Left lung (tissue), 4 donors: ENCODE measurements at regions not wholly inside any gene's neighbourhood (a gene's known extent, or its start where the extent isn't known, plus 50 kb on each side); places are given as distances from the start of the nearest gene placed in this dataset.

Experiments
- ATAC-seq: fragments of 200-7000 bp; cut with Tn5 transposase; one replicate; pipeline ENCODE4 v1.9.1; 2020; ENCODE audit warnings: moderate library complexity
- DNase-seq, 4 donors: peaks; one replicate each; pipeline ENCODE4 v3.0.0-alpha.2; 2013 to 2020
- H3K27ac ChIP-seq, 2 donors: fragments of 200-600 bp; sonication (generic) in 1 of 2; one replicate each; pipeline versions ENCODE4 v1.5.0 to v1.8.0; 2020 to 2021
- H3K27me3 ChIP-seq, 2 donors: fragments of 200-600 bp; sonication (generic) in 1 of 2; one replicate each; pipeline versions ENCODE4 v1.5.0 to v1.8.0; 2020 to 2021
- H3K36me3 ChIP-seq, 2 donors: fragments of 200-600 bp; sonication (generic) in 1 of 2; one replicate each; pipeline versions ENCODE4 v1.5.0 to v1.8.0; 2020 to 2021
- H3K4me1 ChIP-seq, 2 donors: fragments of 200-600 bp; one replicate each; pipeline ENCODE4 v1.8.0; 2021
- H3K4me3 ChIP-seq, 2 donors: fragments of 200-600 bp; sonication (generic) in 1 of 2; one replicate each; pipeline versions ENCODE4 v1.5.0 to v1.8.0; 2020 to 2021; ENCODE audit warnings: mild to moderate bottlenecking in 1 of 2
- H3K9me3 ChIP-seq, 2 donors: fragments of 200-600 bp; sonication (generic) in 1 of 2; one replicate each; pipeline versions ENCODE4 v1.5.0 to v1.8.0; 2020 to 2021
- intact Hi-C, 2 donors: fragments of 100-400 bp; cut with DNase I; formaldehyde crosslinking; loops; one replicate each; pipeline versions ENCODE4 v1.11.2 to v1.14.2; 2022
- TF ChIP-seq, protein P1 (sequence below), 2 donors: fragments of 200-600 bp; sonication (generic) in 1 of 2; IDR thresholded peaks; one replicate each; pipeline versions ENCODE4 v1.5.0 to v1.8.0; 2021; ENCODE audit warnings: antibody characterized with exemption in 2 of 2
- donor health status: DM: no; HTN: yes; CAD: no.
- donor health status: DM: no; HTN: no; CAD: no.

DNA sequence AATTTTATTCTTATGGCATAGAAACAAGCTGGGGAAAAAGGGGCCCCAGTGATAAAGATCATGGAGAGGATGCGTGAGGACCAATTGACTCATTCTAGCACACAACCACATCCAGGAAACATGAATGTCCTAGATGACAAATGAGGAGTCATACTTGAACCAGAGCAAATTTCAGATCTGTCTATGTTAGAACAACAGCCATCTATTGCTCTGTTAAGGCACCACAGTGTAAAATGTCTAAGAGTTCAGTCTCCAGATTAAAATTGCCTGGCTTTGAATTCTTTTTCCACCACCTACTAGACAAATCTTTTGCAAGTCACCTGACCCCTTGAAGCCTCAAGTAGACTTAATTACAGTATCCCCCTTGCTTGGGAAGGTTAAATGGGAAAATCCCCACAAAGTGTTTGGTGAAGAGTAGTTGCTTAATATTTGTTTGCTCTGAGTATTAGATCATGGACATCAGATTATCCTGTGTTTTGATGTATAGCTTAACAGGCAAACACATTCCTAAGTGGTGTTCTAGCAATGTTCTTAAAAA, 258.7 kb upstream of the TGFBR2 start:
- no peak overlapping the region for H3K27ac ChIP-seq
- DNase-seq (no peak), ATAC-seq (no peak)
- H3K27me3 ChIP-seq: no peaks in the 10 kb centered on the region
- no peaks in the 10 kb centered on the region for H3K9me3 ChIP-seq
- H3K4me3 ChIP-seq: no peak overlapping the region
- TF ChIP-seq, protein P1, sequence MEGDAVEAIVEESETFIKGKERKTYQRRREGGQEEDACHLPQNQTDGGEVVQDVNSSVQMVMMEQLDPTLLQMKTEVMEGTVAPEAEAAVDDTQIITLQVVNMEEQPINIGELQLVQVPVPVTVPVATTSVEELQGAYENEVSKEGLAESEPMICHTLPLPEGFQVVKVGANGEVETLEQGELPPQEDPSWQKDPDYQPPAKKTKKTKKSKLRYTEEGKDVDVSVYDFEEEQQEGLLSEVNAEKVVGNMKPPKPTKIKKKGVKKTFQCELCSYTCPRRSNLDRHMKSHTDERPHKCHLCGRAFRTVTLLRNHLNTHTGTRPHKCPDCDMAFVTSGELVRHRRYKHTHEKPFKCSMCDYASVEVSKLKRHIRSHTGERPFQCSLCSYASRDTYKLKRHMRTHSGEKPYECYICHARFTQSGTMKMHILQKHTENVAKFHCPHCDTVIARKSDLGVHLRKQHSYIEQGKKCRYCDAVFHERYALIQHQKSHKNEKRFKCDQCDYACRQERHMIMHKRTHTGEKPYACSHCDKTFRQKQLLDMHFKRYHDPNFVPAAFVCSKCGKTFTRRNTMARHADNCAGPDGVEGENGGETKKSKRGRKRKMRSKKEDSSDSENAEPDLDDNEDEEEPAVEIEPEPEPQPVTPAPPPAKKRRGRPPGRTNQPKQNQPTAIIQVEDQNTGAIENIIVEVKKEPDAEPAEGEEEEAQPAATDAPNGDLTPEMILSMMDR (IDR thresholded peaks at IDR 0.05): no peak
- H3K4me1 ChIP-seq: peaks cover 4 to 31% of the 10 kb centered on the region in 2 donors
- no peaks in the 10 kb centered on the region for H3K36me3 ChIP-seq
- intact Hi-C loops: no loop called here

GRCh38 chr3:30349507-30349906, 256.9 kb upstream of the TGFBR2 start:
- Histone ChIP-seq H3K4me1 (peaks cover 0 to 33% of the 10 kb centered on the region in 2 donors), H3K27ac (no peak overlapping the region), H3K27me3 (no peaks in the 10 kb centered on the region), H3K36me3 (no peaks in the 10 kb centered on the region), H3K4me3 (no peak overlapping the region), H3K9me3 (no peaks in the 10 kb centered on the region)
- ATAC-seq (no peak), DNase-seq (no peak)
- TF ChIP-seq, protein P1 (IDR thresholded peaks at IDR 0.05): no peak
- intact Hi-C loops: no loop called here

GRCh38 chr3:30350011-30350410, 256.4 kb upstream of the TGFBR2 start:
- no peaks in the 10 kb centered on the region for H3K9me3 ChIP-seq
- DNase-seq (no peak), ATAC-seq (no peak)
- no peaks in the 10 kb centered on the region for H3K27me3 ChIP-seq
- no peaks in the 10 kb centered on the region for H3K36me3 ChIP-seq
- intact Hi-C loops: no loop called here
- no peak overlapping the region for H3K27ac ChIP-seq
- H3K4me3 ChIP-seq: no peak overlapping the region
- H3K4me1 ChIP-seq: peaks cover 0 to 37% of the 10 kb centered on the region in 2 donors
- TF ChIP-seq, protein P1 (IDR thresholded peaks at IDR 0.05): no peak

DNA sequence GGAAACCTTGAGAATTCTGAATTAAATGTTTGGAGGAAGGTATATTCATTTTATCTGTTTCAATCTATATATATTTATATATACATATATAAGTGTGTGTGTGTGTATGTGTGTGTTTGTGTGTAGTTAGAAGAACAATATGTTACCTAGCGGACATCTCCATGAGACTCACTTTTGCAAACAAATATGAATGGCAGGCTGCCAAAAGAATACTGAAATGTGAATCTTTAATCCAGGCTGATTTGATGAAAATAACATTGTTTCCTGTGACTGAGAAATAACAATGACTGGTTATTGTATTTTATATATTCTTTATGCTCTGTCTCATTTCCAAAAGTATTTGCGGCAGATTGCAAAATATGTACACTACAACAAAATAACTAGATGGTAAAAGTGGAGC, 255.5 kb upstream of the TGFBR2 start:
- TF ChIP-seq, protein P1 (IDR thresholded peaks at IDR 0.05): no peak
- H3K27ac ChIP-seq: no peak overlapping the region
- DNase-seq (no peak), ATAC-seq (no peak)
- no peaks in the 10 kb centered on the region for H3K9me3 ChIP-seq
- no peaks in the 10 kb centered on the region for H3K36me3 ChIP-seq
- H3K4me3 ChIP-seq: no peak overlapping the region
- intact Hi-C loops: no loop called here
- H3K4me1 ChIP-seq: peaks cover 0 to 43% of the 10 kb centered on the region in 2 donors
- H3K27me3 ChIP-seq: no peaks in the 10 kb centered on the region

GRCh38 chr3:30352410-30353318, 253.7 kb upstream of the TGFBR2 start:
- DNase-seq: no peak
- ATAC-seq: no peak
- peaks cover 0 to 36% of the 10 kb centered on the region in 2 donors for H3K4me1 ChIP-seq
- no peaks in the 10 kb centered on the region for H3K27me3 ChIP-seq
- H3K36me3 ChIP-seq: no peaks in the 10 kb centered on the region
- TF ChIP-seq, protein P1 (IDR thresholded peaks at IDR 0.05): no peak
- no peak overlapping the region for H3K27ac ChIP-seq
- intact Hi-C loops: no loop called here
- no peaks in the 10 kb centered on the region for H3K9me3 ChIP-seq
- no peak overlapping the region for H3K4me3 ChIP-seq
